ENCODE measurements at regions not wholly inside any gene's neighbourhood (a gene's known extent, or its start where the extent isn't known, plus 50 kb on each side); places are given as distances from the start of the nearest gene placed in this dataset.
A peak's percentile ranks its signal among the peaks of the same experiment; 100 is the strongest.
"Not testable (repeated sequence)": the region's sequence is repeated elsewhere in the genome, so short reads cannot be mapped to it uniquely, and the experiment has no call there.

GRCh38 chr1:861714-862113 is 62.0 kb upstream of the SAMD11 start:
- no peak for TF ChIP-seq CTCF (IDR thresholded peaks at IDR 0.05)
- no peaks in the 10 kb centered on the region for H3K36me3 ChIP-seq
- no peaks in the 10 kb centered on the region for H3K9me3 ChIP-seq
- ATAC-seq (no peak), DNase-seq (no peak)
- no peak overlapping the region for H3K4me3 ChIP-seq
- no peak overlapping the region for H3K27ac ChIP-seq
- peaks cover 0 to 4% (median 0%) of the 10 kb centered on the region in 7 donors for H3K27me3 ChIP-seq
- H3K4me1 ChIP-seq: peaks cover 0 to 36% (median 6%) of the 10 kb centered on the region in 9 donors
- intact Hi-C loops (cut with DNase I): no loop called here

GRCh38 chr1:862601-863000 is 61.1 kb upstream of the SAMD11 start:
- peaks cover 0 to 36% (median 6%) of the 10 kb centered on the region in 9 donors for H3K4me1 ChIP-seq
- H3K9me3 ChIP-seq; H3K27ac ChIP-seq; DNase-seq; intact Hi-C loops (cut with DNase I); H3K36me3 ChIP-seq; ATAC-seq; H3K4me3 ChIP-seq: not testable (repeated sequence)
- WGBS, 2 donors: 0 to 47% methylated on average over 1 of the region's 1 CpG
- H3K27me3 ChIP-seq: peaks cover 0 to 11% (median 0%) of the 10 kb centered on the region in 7 donors

GRCh38 chr1:865633-866032 is 58.1 kb upstream of the SAMD11 start:
- DNase-seq; H3K9me3 ChIP-seq; H3K36me3 ChIP-seq; H3K4me3 ChIP-seq; intact Hi-C loops (cut with DNase I): not testable (repeated sequence)
- peaks cover 0 to 32% (median 8%) of the 10 kb centered on the region in 9 donors for H3K4me1 ChIP-seq
- ATAC-seq: peak; percentile 62 to 90 (median 78)
- peak overlapping the region in 6 of 10 donors; percentile 34 to 82 (median 68) for H3K27ac ChIP-seq
- 32 to 45% methylated on average over 8 of the region's 8 CpGs for WGBS, 2 donors
- H3K27me3 ChIP-seq: peaks cover 0 to 23% (median 5%) of the 10 kb centered on the region in 7 donors

GRCh38 chr1:866095-866494 is 57.6 kb upstream of the SAMD11 start:
- H3K4me3 ChIP-seq: no peak overlapping the region
- intact Hi-C loops (cut with DNase I): no loop called here
- DNase-seq (no peak), ATAC-seq (peak in 7 of 8 donors; percentile 6 to 72 (median 54))
- no peak for TF ChIP-seq CTCF (IDR thresholded peaks at IDR 0.05)
- H3K9me3 ChIP-seq: no peaks in the 10 kb centered on the region
- H3K36me3 ChIP-seq: no peaks in the 10 kb centered on the region
- peaks cover 0 to 23% (median 5%) of the 10 kb centered on the region in 7 donors for H3K27me3 ChIP-seq
- peak overlapping the region in 6 of 10 donors; percentile 34 to 82 (median 68) for H3K27ac ChIP-seq
- WGBS, 2 donors: 24 to 38% methylated on average over 9 of the region's 9 CpGs
- peaks cover 0 to 32% (median 8%) of the 10 kb centered on the region in 9 donors for H3K4me1 ChIP-seq

- H3K27ac ChIP-seq; intact Hi-C loops (cut with DNase I); H3K9me3 ChIP-seq; DNase-seq; ATAC-seq; H3K4me3 ChIP-seq; H3K36me3 ChIP-seq: not testable (repeated sequence)
- 60 to 64% methylated on average over 33 of the region's 33 CpGs for WGBS, 2 donors
- H3K27me3 ChIP-seq: peaks cover 0 to 23% (median 5%) of the 10 kb centered on the region in 7 donors
- peaks cover 0 to 32% (median 8%) of the 10 kb centered on the region in 9 donors for H3K4me1 ChIP-seq
Measured at GRCh38 chr1:866631-867299, 57.0 kb upstream of the SAMD11 start.

GRCh38 chr1:867550-867949 is 56.2 kb upstream of the SAMD11 start:
- DNase-seq; H3K9me3 ChIP-seq; H3K36me3 ChIP-seq; H3K27ac ChIP-seq; ATAC-seq; intact Hi-C loops (cut with DNase I); H3K4me3 ChIP-seq: not testable (repeated sequence)
- WGBS, 2 donors: 53 to 84% methylated on average over 4 of the region's 4 CpGs
- H3K27me3 ChIP-seq: peaks cover 0 to 23% (median 5%) of the 10 kb centered on the region in 7 donors
- H3K4me1 ChIP-seq: peaks cover 0 to 32% (median 8%) of the 10 kb centered on the region in 9 donors
